D721Med (cell line): ENCODE measurements at regions not wholly inside any gene's neighbourhood (a gene's known extent, or its start where the extent isn't known, plus 50 kb on each side); places are given as distances from the start of the nearest gene placed in this dataset.

Source experiments
- DNase-seq: peaks from one replicate; pipeline ENCODE4 v3.0.0; 2011; ENCODE audit warnings: low spot score; ENCODE audit not compliant: insufficient read length
- FAIRE-seq: peaks from 2 replicates; lab custom pipeline; 2011; peaks lifted over from hg19 to GRCh38; lab: Jason Lieb, UNC
- CTCF ChIP-seq: IDR thresholded peaks from 2 replicates; pipeline ENCODE4 v1.5.1; 2012; ENCODE audit warnings: mild to moderate bottlenecking, control low read depth; ENCODE audit not compliant: insufficient read depth; ENCODE audit errors: missing control alignments

- no peak for TF ChIP-seq CTCF
- no peak for DNase-seq
- no peak for FAIRE-seq
These were observed 363.4 kb upstream of the ZNF608 start for GRCh38 chr5:125109816-125110215.

GRCh38 chr5:125112196-125112595 is 365.8 kb upstream of the ZNF608 start:
- FAIRE-seq (no peak), DNase-seq (no peak)
- no peak for TF ChIP-seq CTCF

- TF ChIP-seq CTCF, result no peak
- DNase-seq (no peak), FAIRE-seq (no peak)
These were observed 366.9 kb upstream of the ZNF608 start for GRCh38 chr5:125113328-125113727.

GRCh38 chr5:125115195-125115525 is 368.7 kb upstream of the ZNF608 start:
- TF ChIP-seq CTCF, result no peak
- DNase-seq, result no peak
- FAIRE-seq, result no peak

GRCh38 chr5:125117566-125117965 is 371.1 kb upstream of the ZNF608 start:
- no peak for TF ChIP-seq CTCF
- no peak for DNase-seq
- no peak for FAIRE-seq

- FAIRE-seq, result no peak
- TF ChIP-seq CTCF, result no peak
- no peak for DNase-seq
These were observed 373.6 kb upstream of the ZNF608 start for GRCh38 chr5:125120012-125120411.

- no peak for TF ChIP-seq CTCF
- DNase-seq (no peak), FAIRE-seq (peak; percentile 21)
These were observed 378.8 kb upstream of the ZNF608 start for GRCh38 chr5:125125031-125125823.
